HG03066 (cell line): ENCODE measurements at regions not wholly inside any gene's neighbourhood (a gene's known extent, or its start where the extent isn't known, plus 50 kb on each side); places are given as distances from the start of the nearest gene placed in this dataset.

Source experiments
- ATAC-seq: cut with Tn5 transposase; IDR thresholded peaks from one replicate; pipeline ENCODE4 v1.9.1; 2021; ENCODE audit warnings: low read depth; ENCODE audit not compliant: unreplicated experiment

- no peak for ATAC-seq
These were observed 135.4 kb upstream of the GNPDA2 start for GRCh38 chr4:44861756-44862155.

GRCh38 chr4:44859477-44859876 lies 133.1 kb upstream of the GNPDA2 start:
- ATAC-seq = no peak

- ATAC-seq = no peak
These were observed 122.1 kb upstream of the GNPDA2 start for GRCh38 chr4:44848466-44848865.

GRCh38 chr4:44845993-44846392 lies 119.6 kb upstream of the GNPDA2 start:
- no peak for ATAC-seq

- ATAC-seq = no peak
These were observed 119.0 kb upstream of the GNPDA2 start for GRCh38 chr4:44845309-44845708.

GRCh38 chr4:44842531-44842930 lies 116.2 kb upstream of the GNPDA2 start:
- no peak for ATAC-seq

GRCh38 chr4:44817930-44818329 lies 91.6 kb upstream of the GNPDA2 start:
- ATAC-seq = no peak

GRCh38 chr4:44806071-44806470 lies 79.7 kb upstream of the GNPDA2 start:
- ATAC-seq = no peak

GRCh38 chr4:44804301-44804700 lies 77.9 kb upstream of the GNPDA2 start:
- no peak for ATAC-seq

- ATAC-seq = no peak
These were observed 75.0 kb upstream of the GNPDA2 start for GRCh38 chr4:44801384-44801783.

- ATAC-seq = no peak
These were observed 65.5 kb upstream of the GNPDA2 start for GRCh38 chr4:44791831-44792230.

GRCh38 chr4:44777115-44777514 lies 50.8 kb upstream of the GNPDA2 start:
- ATAC-seq = no peak
